SJCRH30 (cell line): ENCODE measurements at regions not wholly inside any gene's neighbourhood (a gene's known extent, or its start where the extent isn't known, plus 50 kb on each side); places are given as distances from the start of the nearest gene placed in this dataset.
"Not testable (repeated sequence)": the region's sequence is repeated elsewhere in the genome, so short reads cannot be mapped to it uniquely, and the experiment has no call there.

Experiments used
- DNase-seq, 2 experiments: peaks; one replicate each; pipeline ENCODE4 v3.0.0-alpha.2; 2015 to 2020
- H3K27ac ChIP-seq: fragments of 250-450 bp; sonication (Bioruptor Pico); 2 replicates; pipeline ENCODE4 v1.5.1; 2020; ENCODE audit warnings: mild to moderate bottlenecking, moderate library complexity
- H3K27me3 ChIP-seq: fragments of 250-450 bp; sonication (Bioruptor Pico); 2 replicates; pipeline ENCODE4 v1.5.1; 2020; ENCODE audit warnings: mild to moderate bottlenecking, moderate library complexity
- H3K36me3 ChIP-seq: fragments of 250-450 bp; sonication (Bioruptor Pico); 2 replicates; pipeline ENCODE4 v1.5.1; 2020; ENCODE audit warnings: mild to moderate bottlenecking, moderate library complexity
- H3K4me1 ChIP-seq: fragments of 250-450 bp; sonication (Bioruptor Pico); 2 replicates; pipeline ENCODE4 v1.5.1; 2020; ENCODE audit warnings: mild to moderate bottlenecking, moderate library complexity
- H3K4me3 ChIP-seq: fragments of 250-450 bp; sonication (Bioruptor Pico); 2 replicates; pipeline ENCODE4 v1.5.1; 2020; ENCODE audit warnings: mild to moderate bottlenecking, moderate library complexity
- H3K9me3 ChIP-seq: fragments of 250-450 bp; sonication (Bioruptor Pico); replicated peaks from 2 replicates; pipeline ENCODE4 v1.5.1; 2020; ENCODE audit warnings: mild to moderate bottlenecking, moderate library complexity

GRCh38 chr12:13924286-13924685 is 57.1 kb downstream of the GRIN2B start:
- H3K27me3 ChIP-seq: no peaks in the 10 kb centered on the region
- H3K36me3 ChIP-seq: no peaks in the 10 kb centered on the region
- H3K4me3 ChIP-seq: no peak overlapping the region
- DNase-seq: no peak
- H3K4me1 ChIP-seq: no peaks in the 10 kb centered on the region
- no peak overlapping the region for H3K27ac ChIP-seq
- no peaks in the 10 kb centered on the region for H3K9me3 ChIP-seq

GRCh38 chr12:13918897-13919296 is 62.5 kb downstream of the GRIN2B start:
- no peak overlapping the region for H3K27ac ChIP-seq
- H3K4me1 ChIP-seq: no peaks in the 10 kb centered on the region
- DNase-seq: no peak
- H3K9me3 ChIP-seq: no peaks in the 10 kb centered on the region
- H3K27me3 ChIP-seq: no peaks in the 10 kb centered on the region
- no peaks in the 10 kb centered on the region for H3K36me3 ChIP-seq
- H3K4me3 ChIP-seq: no peak overlapping the region

DNA sequence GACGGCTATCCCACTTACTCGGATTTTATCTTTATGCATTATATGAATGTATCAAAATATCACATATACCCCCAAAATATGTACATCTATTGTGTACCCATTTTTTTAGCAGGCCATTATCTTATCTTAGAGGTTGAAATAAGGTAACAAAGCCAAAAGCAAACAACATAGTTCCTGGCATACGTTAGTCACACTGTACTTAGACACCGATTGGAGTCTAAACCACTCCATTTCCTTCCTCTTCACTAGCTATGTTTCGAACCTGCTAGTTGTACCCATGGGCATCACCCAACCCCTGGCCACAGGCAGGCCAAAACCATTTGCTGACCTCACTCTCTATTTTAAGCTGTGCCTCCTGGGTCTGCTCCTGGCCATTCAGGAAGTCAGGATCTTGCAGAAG is 66.3 kb downstream of the GRIN2B start:
- no peak overlapping the region for H3K4me3 ChIP-seq
- no peaks in the 10 kb centered on the region for H3K4me1 ChIP-seq
- DNase-seq: no peak
- no peaks in the 10 kb centered on the region for H3K9me3 ChIP-seq
- no peak overlapping the region for H3K27ac ChIP-seq
- H3K36me3 ChIP-seq: no peaks in the 10 kb centered on the region
- H3K27me3 ChIP-seq: no peaks in the 10 kb centered on the region

GRCh38 chr12:13913371-13913770 is 68.0 kb downstream of the GRIN2B start:
- Histone ChIP-seq H3K36me3 (no peaks in the 10 kb centered on the region), H3K27ac (no peak overlapping the region), H3K27me3 (no peaks in the 10 kb centered on the region), H3K9me3 (no peaks in the 10 kb centered on the region), H3K4me1 (no peaks in the 10 kb centered on the region), H3K4me3 (no peak overlapping the region)
- DNase-seq: no peak

GRCh38 chr12:13911756-13912554 is 69.4 kb downstream of the GRIN2B start:
- no peaks in the 10 kb centered on the region for H3K36me3 ChIP-seq
- H3K9me3 ChIP-seq: no peaks in the 10 kb centered on the region
- H3K27me3 ChIP-seq: no peaks in the 10 kb centered on the region
- no peak for DNase-seq
- no peaks in the 10 kb centered on the region for H3K4me1 ChIP-seq
- no peak overlapping the region for H3K27ac ChIP-seq
- no peak overlapping the region for H3K4me3 ChIP-seq

DNA sequence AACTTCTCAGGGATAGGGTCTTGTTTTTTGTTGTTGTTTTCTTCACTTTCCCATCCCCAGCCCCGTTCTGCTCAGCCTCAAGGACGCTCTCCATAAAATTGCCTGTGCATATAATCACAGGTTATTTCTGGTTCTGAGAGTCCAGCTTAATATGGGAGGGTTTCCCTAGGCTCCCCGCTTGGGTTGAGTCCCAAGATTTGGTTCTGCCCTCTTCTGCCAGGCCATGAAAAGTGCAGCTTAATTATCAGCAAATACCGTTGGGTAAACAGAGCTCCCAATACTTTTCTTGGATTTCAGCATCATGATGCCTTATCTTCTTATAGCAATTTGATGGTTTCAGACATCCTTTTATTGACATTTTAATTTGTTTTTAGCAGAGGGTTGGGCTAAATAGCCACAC is 75.6 kb downstream of the GRIN2B start:
- H3K4me3 ChIP-seq: no peak overlapping the region
- no peaks in the 10 kb centered on the region for H3K36me3 ChIP-seq
- H3K4me1 ChIP-seq: no peaks in the 10 kb centered on the region
- no peaks in the 10 kb centered on the region for H3K27me3 ChIP-seq
- peaks cover 5% of the 10 kb centered on the region; the same call in 1 of the 2 replicates for H3K9me3 ChIP-seq
- no peak overlapping the region for H3K27ac ChIP-seq
- no peak for DNase-seq

GRCh38 chr12:13900718-13901117 is 80.7 kb downstream of the GRIN2B start:
- H3K27ac ChIP-seq: no peak overlapping the region
- no peak for DNase-seq
- no peaks in the 10 kb centered on the region for H3K36me3 ChIP-seq
- no peak overlapping the region for H3K4me3 ChIP-seq
- peaks cover 5% of the 10 kb centered on the region; the same call in 1 of the 2 replicates for H3K9me3 ChIP-seq
- H3K4me1 ChIP-seq: no peaks in the 10 kb centered on the region
- H3K27me3 ChIP-seq: no peaks in the 10 kb centered on the region

DNA sequence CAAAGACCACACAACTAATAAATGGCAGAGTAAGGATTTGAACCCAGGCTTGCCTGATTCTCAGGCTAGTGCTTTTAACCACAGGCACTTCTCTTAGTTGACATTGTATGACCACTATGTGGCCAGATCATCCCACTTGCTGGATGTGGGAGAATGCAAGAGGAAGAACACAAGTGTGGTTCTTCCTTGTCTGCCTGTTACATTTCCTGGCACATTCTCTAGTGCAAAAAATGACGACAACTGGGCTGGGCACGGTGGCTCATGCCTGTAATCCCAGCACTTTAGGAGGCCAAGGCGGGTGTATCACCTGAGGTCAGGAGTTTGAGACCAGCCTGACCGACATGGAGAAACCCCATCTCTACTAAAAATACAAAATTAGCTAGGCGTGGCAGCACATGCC is 83.0 kb downstream of the GRIN2B start:
- not testable (repeated sequence) for H3K36me3 ChIP-seq, H3K4me1 ChIP-seq, H3K9me3 ChIP-seq, H3K4me3 ChIP-seq, H3K27me3 ChIP-seq, DNase-seq, H3K27ac ChIP-seq

DNA sequence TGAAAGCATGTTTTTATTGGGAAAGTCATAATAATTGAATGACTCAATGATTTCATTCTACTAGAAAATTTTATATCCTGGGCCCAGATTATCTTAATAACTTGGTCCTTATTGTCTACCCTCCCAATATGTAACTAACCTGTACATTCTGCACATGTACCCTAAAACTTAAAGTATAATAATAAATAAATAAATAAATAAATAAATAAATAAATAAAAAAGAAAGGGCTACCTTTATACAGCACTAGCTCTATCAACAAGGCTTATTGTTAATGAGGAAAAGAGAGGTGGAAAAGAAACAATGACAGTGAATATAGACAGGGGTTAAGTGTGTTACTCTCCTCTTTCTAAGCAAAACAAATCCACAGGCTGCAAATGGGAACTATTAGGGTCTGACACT is 83.6 kb downstream of the GRIN2B start:
- H3K4me1 ChIP-seq: no peaks in the 10 kb centered on the region
- no peak overlapping the region for H3K27ac ChIP-seq
- H3K4me3 ChIP-seq: no peak overlapping the region
- no peaks in the 10 kb centered on the region for H3K27me3 ChIP-seq
- no peak for DNase-seq
- H3K36me3 ChIP-seq: no peaks in the 10 kb centered on the region
- H3K9me3 ChIP-seq: no peaks in the 10 kb centered on the region

- H3K27ac ChIP-seq: no peak overlapping the region
- DNase-seq: no peak
Observed at GRCh38 chr12:13896063-13896626, 85.3 kb downstream of the GRIN2B start.

GRCh38 chr12:13891902-13892301 is 89.5 kb downstream of the GRIN2B start:
- Histone ChIP-seq H3K4me1 (no peaks in the 10 kb centered on the region), H3K9me3 (no peaks in the 10 kb centered on the region), H3K27me3 (no peaks in the 10 kb centered on the region), H3K36me3 (no peaks in the 10 kb centered on the region), H3K27ac (no peak overlapping the region), H3K4me3 (no peak overlapping the region)
- DNase-seq: no peak

More at GRCh38 chr12:13896063-13896626, 85.3 kb downstream of the GRIN2B start:
- no peaks in the 10 kb centered on the region for H3K4me1 ChIP-seq
- no peaks in the 10 kb centered on the region for H3K36me3 ChIP-seq
- no peaks in the 10 kb centered on the region for H3K27me3 ChIP-seq
- H3K9me3 ChIP-seq: no peaks in the 10 kb centered on the region
- no peak overlapping the region for H3K4me3 ChIP-seq

GRCh38 chr12:13890943-13891342 is 90.5 kb downstream of the GRIN2B start:
- H3K4me1 ChIP-seq: no peaks in the 10 kb centered on the region
- no peaks in the 10 kb centered on the region for H3K36me3 ChIP-seq
- no peaks in the 10 kb centered on the region for H3K9me3 ChIP-seq
- no peaks in the 10 kb centered on the region for H3K27me3 ChIP-seq
- no peak for DNase-seq
- no peak overlapping the region for H3K27ac ChIP-seq
- H3K4me3 ChIP-seq: no peak overlapping the region

GRCh38 chr12:13887779-13888388 is 93.5 kb downstream of the GRIN2B start:
- Histone ChIP-seq H3K9me3 (no peaks in the 10 kb centered on the region), H3K4me1 (no peaks in the 10 kb centered on the region), H3K27me3 (no peaks in the 10 kb centered on the region; the same call in 1 of the 2 replicates), H3K4me3 (no peak overlapping the region), H3K36me3 (no peaks in the 10 kb centered on the region), H3K27ac (no peak overlapping the region)
- no peak for DNase-seq

- DNase-seq: no peak
- Histone ChIP-seq H3K9me3 (no peaks in the 10 kb centered on the region), H3K4me1 (no peaks in the 10 kb centered on the region), H3K27me3 (no peaks in the 10 kb centered on the region; the same call in 1 of the 2 replicates), H3K36me3 (no peaks in the 10 kb centered on the region), H3K4me3 (no peak overlapping the region), H3K27ac (no peak overlapping the region)
Observed at GRCh38 chr12:13882176-13882575, 99.2 kb downstream of the GRIN2B start.

GRCh38 chr12:13880613-13881012 is 100.8 kb downstream of the GRIN2B start:
- Histone ChIP-seq H3K27ac (no peak overlapping the region), H3K9me3 (no peaks in the 10 kb centered on the region), H3K4me1 (no peaks in the 10 kb centered on the region), H3K36me3 (no peaks in the 10 kb centered on the region), H3K4me3 (no peak overlapping the region), H3K27me3 (no peaks in the 10 kb centered on the region; the same call in 1 of the 2 replicates)
- no peak for DNase-seq
